Aorta (tissue), 5 donors: ENCODE measurements at regions not wholly inside any gene's neighbourhood (a gene's known extent, or its start where the extent isn't known, plus 50 kb on each side); places are given as distances from the start of the nearest gene placed in this dataset.

Experiments
- ATAC-seq: fragments of 200-7000 bp; cut with Tn5 transposase; one replicate; pipeline ENCODE4 v1.9.1; 2022; ENCODE audit warnings: moderate library complexity; ENCODE audit not compliant: low FRiP score
- DNase-seq, 2 donors: peaks; one replicate each; pipeline ENCODE4 v3.0.0-alpha.2; 2020
- H3K27ac ChIP-seq, 2 donors: one replicate each; pipeline ENCODE4 v1.5.1; 2013; ENCODE audit warnings: low read length in 2 of 2, mild to moderate bottlenecking in 2 of 2, moderate library complexity in 2 of 2, control low read depth in 1 of 2, inconsistent platforms in 1 of 2, low read depth in 1 of 2
- H3K27me3 ChIP-seq, 2 donors: one replicate each; pipeline ENCODE4 v1.6.1; 2013; ENCODE audit warnings: control low read depth in 1 of 2, low read length in 1 of 2, mild to moderate bottlenecking in 1 of 2, moderate library complexity in 1 of 2; ENCODE audit not compliant: insufficient read depth in 2 of 2, control insufficient read depth in 1 of 2
- H3K36me3 ChIP-seq, 2 donors: one replicate each; pipeline ENCODE4 v1.6.1; 2013; ENCODE audit warnings: control low read depth in 1 of 2, low read length in 1 of 2, mild to moderate bottlenecking in 1 of 2; ENCODE audit not compliant: insufficient read depth in 2 of 2, control insufficient read depth in 1 of 2
- H3K4me1 ChIP-seq, 2 donors: one replicate each; pipeline ENCODE4 v1.6.1; 2013; ENCODE audit warnings: low read length in 2 of 2, control low read depth in 1 of 2, mild to moderate bottlenecking in 1 of 2, moderate library complexity in 1 of 2; ENCODE audit not compliant: insufficient read depth in 2 of 2, control insufficient read depth in 1 of 2
- H3K4me3 ChIP-seq, 2 donors: one replicate each; pipeline ENCODE4 v1.5.1; 2013; ENCODE audit warnings: low read length in 2 of 2, control low read depth in 1 of 2, mild to moderate bottlenecking in 1 of 2
- H3K9me3 ChIP-seq: one replicate; pipeline ENCODE4 v1.6.1; 2013; ENCODE audit warnings: mild to moderate bottlenecking, low read length; ENCODE audit not compliant: control insufficient read depth
- WGBS, 2 donors: extraction: QIAGEN DNeasy Blood & Tissue Kit; methylation state at CpG; one replicate each; pipeline ENCODE4 v1.1.7; 2013; 5-methylcytosine and 5-hydroxymethylcytosine counted together
- intact Hi-C, 2 donors: fragments of 100-400 bp; cut with DNase I; formaldehyde crosslinking; loops; one replicate each; pipeline versions ENCODE4 v1.14.2 to v1.15.0; 2022
- donor health status: healthy with polysubstance abuse.
- donor health status: Bipolar disorder and iron deficiency.
- donor health status: DM: no; HTN: no; CAD: no.
- donor health status: DM: no; HTN: no; CAD: no.
- donor health status: DM: yes; HTN: yes; CAD: no.

- Histone ChIP-seq H3K36me3 (no peaks in the 10 kb centered on the region), H3K4me1 (no peaks in the 10 kb centered on the region), H3K27me3 (no peaks in the 10 kb centered on the region), H3K4me3 (no peak overlapping the region), H3K9me3 (no peaks in the 10 kb centered on the region), H3K27ac (no peak overlapping the region)
- 96% methylated on average over 3 of the region's 3 CpGs for WGBS, 2 donors
- ATAC-seq (no peak), DNase-seq (no peak)
- intact Hi-C loops = no loop called here
Measured at GRCh38 chr16:64060631-64061030, 1061.2 kb downstream of the CDH11 start.

GRCh38 chr16:64058685-64059084 lies 1063.2 kb downstream of the CDH11 start:
- intact Hi-C loops = no loop called here
- DNase-seq (no peak), ATAC-seq (no peak)
- Histone ChIP-seq H3K9me3 (no peaks in the 10 kb centered on the region), H3K27me3 (no peaks in the 10 kb centered on the region), H3K36me3 (no peaks in the 10 kb centered on the region), H3K4me1 (no peaks in the 10 kb centered on the region), H3K27ac (no peak overlapping the region), H3K4me3 (no peak overlapping the region)
- WGBS, 2 donors = 86 to 92% methylated on average over 3 of the region's 3 CpGs

GRCh38 chr16:64051824-64052223 lies 1070.0 kb downstream of the CDH11 start:
- intact Hi-C loops = no loop called here
- no peaks in the 10 kb centered on the region for H3K9me3 ChIP-seq
- ATAC-seq (no peak), DNase-seq (no peak)
- H3K27ac ChIP-seq = no peak overlapping the region
- no peaks in the 10 kb centered on the region for H3K36me3 ChIP-seq
- no peaks in the 10 kb centered on the region for H3K4me1 ChIP-seq
- no peak overlapping the region for H3K4me3 ChIP-seq
- no peaks in the 10 kb centered on the region for H3K27me3 ChIP-seq

GRCh38 chr16:64047878-64048277 lies 1074.0 kb downstream of the CDH11 start:
- no peak for ATAC-seq
- Histone ChIP-seq H3K27ac (no peak overlapping the region), H3K27me3 (no peaks in the 10 kb centered on the region), H3K4me3 (no peak overlapping the region), H3K9me3 (no peaks in the 10 kb centered on the region), H3K4me1 (no peaks in the 10 kb centered on the region), H3K36me3 (no peaks in the 10 kb centered on the region)
- intact Hi-C loops = no loop called here
- WGBS, 2 donors = 89 to 90% methylated on average over 1 of the region's 1 CpG
- no peak for DNase-seq

GRCh38 chr16:64047207-64047606 lies 1074.7 kb downstream of the CDH11 start:
- Histone ChIP-seq H3K36me3 (no peaks in the 10 kb centered on the region), H3K4me1 (no peaks in the 10 kb centered on the region), H3K9me3 (no peaks in the 10 kb centered on the region), H3K4me3 (no peak overlapping the region), H3K27me3 (no peaks in the 10 kb centered on the region), H3K27ac (no peak overlapping the region)
- WGBS, 2 donors = 97 to 98% methylated on average over 1 of the region's 1 CpG
- DNase-seq (no peak), ATAC-seq (no peak)
- intact Hi-C loops = no loop called here

- H3K9me3 ChIP-seq = no peaks in the 10 kb centered on the region
- no peaks in the 10 kb centered on the region for H3K36me3 ChIP-seq
- H3K4me3 ChIP-seq = no peak overlapping the region
- no peaks in the 10 kb centered on the region for H3K4me1 ChIP-seq
- H3K27me3 ChIP-seq = no peaks in the 10 kb centered on the region
- DNase-seq = no peak
- intact Hi-C loops = no loop called here
- WGBS, 2 donors = 87 to 90% methylated on average over 2 of the region's 2 CpGs
- H3K27ac ChIP-seq = no peak overlapping the region
- ATAC-seq = no peak
Measured at GRCh38 chr16:64035337-64035736, 1086.5 kb downstream of the CDH11 start.

GRCh38 chr16:64019339-64019738 lies 1102.5 kb downstream of the CDH11 start:
- no peaks in the 10 kb centered on the region for H3K4me1 ChIP-seq
- ATAC-seq = no peak
- intact Hi-C loops = no loop called here
- H3K4me3 ChIP-seq = no peak overlapping the region
- no peak for DNase-seq
- 77 to 81% methylated on average over 3 of the region's 3 CpGs for WGBS, 2 donors
- no peaks in the 10 kb centered on the region for H3K36me3 ChIP-seq
- no peak overlapping the region for H3K27ac ChIP-seq
- H3K9me3 ChIP-seq = no peaks in the 10 kb centered on the region
- H3K27me3 ChIP-seq = no peaks in the 10 kb centered on the region

GRCh38 chr16:64017796-64018195 lies 1104.1 kb downstream of the CDH11 start:
- no peaks in the 10 kb centered on the region for H3K36me3 ChIP-seq
- no peak overlapping the region for H3K4me3 ChIP-seq
- DNase-seq (no peak), ATAC-seq (no peak)
- intact Hi-C loops = no loop called here
- H3K27ac ChIP-seq = no peak overlapping the region
- no peaks in the 10 kb centered on the region for H3K27me3 ChIP-seq
- no peaks in the 10 kb centered on the region for H3K4me1 ChIP-seq
- 14 to 25% methylated on average over 1 of the region's 1 CpG for WGBS, 2 donors
- H3K9me3 ChIP-seq = no peaks in the 10 kb centered on the region

GRCh38 chr16:64013856-64014255 lies 1108.0 kb downstream of the CDH11 start:
- Histone ChIP-seq H3K27ac (no peak overlapping the region), H3K9me3 (no peaks in the 10 kb centered on the region), H3K27me3 (no peaks in the 10 kb centered on the region), H3K4me1 (no peaks in the 10 kb centered on the region), H3K4me3 (no peak overlapping the region), H3K36me3 (no peaks in the 10 kb centered on the region)
- intact Hi-C loops = no loop called here
- ATAC-seq = no peak
- no peak for DNase-seq
- 72% methylated on average over 1 of the region's 1 CpG for WGBS, 2 donors
